Effector memory CD8-positive, alpha-beta T cell (primary cell): ENCODE measurements at regions not wholly inside any gene's neighbourhood (a gene's known extent, or its start where the extent isn't known, plus 50 kb on each side); places are given as distances from the start of the nearest gene placed in this dataset.
"Not testable (repeated sequence)": the region's sequence is repeated elsewhere in the genome, so short reads cannot be mapped to it uniquely, and the experiment has no call there.

Source experiments
- ATAC-seq: fragments of 150-1000 bp; cut with Tn5 transposase; replicated peaks from 2 replicates; pipeline ENCODE4 v1.10.0; 2021; ENCODE audit warnings: mild to moderate bottlenecking, moderate library complexity
- DNase-seq, 3 experiments: peaks; one replicate each; pipeline ENCODE4 v3.0.0; 2021
- H3K27ac Mint-ChIP-seq, 2 donors: one replicate each; pipeline ENCODE4 v1.8.0; 2022; ENCODE audit warnings: mild to moderate bottlenecking in 2 of 2, mixed read lengths in 2 of 2, moderate library complexity in 2 of 2
- H3K27me3 Mint-ChIP-seq, 2 donors: one replicate each; pipeline ENCODE4 v1.8.0; 2022; ENCODE audit warnings: mixed read lengths in 2 of 2
- H3K36me3 Mint-ChIP-seq: one replicate; pipeline ENCODE4 v1.8.0; 2022; ENCODE audit warnings: mild to moderate bottlenecking, moderate library complexity, mixed read lengths; ENCODE audit not compliant: insufficient read depth
- H3K4me1 Mint-ChIP-seq, 2 donors: one replicate each; pipeline ENCODE4 v1.8.0; 2022; ENCODE audit warnings: low read depth in 2 of 2, mixed read lengths in 2 of 2
- H3K4me3 Mint-ChIP-seq, 2 donors: one replicate each; pipeline ENCODE4 v1.8.0; 2022; ENCODE audit warnings: mild to moderate bottlenecking in 2 of 2, mixed read lengths in 2 of 2, moderate library complexity in 2 of 2
- H3K9me3 Mint-ChIP-seq, 2 donors: one replicate each; pipeline ENCODE4 v1.8.0; 2022; ENCODE audit warnings: mixed read lengths in 2 of 2

DNA sequence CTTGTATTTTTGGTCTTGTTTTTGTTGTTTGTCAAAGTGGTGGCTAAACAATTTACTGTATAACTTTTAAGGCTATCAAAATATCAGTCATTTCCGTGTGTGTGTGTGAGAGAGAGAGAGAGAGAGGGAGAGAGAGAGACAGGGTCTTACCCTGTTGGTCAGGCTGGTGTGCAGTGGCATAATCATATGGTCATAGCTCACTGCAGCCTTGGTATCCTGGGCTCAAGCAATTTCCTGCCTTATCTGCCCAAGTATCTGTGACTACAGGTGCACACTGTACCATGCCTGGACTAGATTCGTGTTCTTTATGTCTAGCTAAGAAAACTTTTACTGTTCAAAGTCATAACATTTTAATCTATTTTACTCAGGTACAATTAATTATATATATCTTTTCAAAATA is 313.1 kb upstream of the PUDP start:
- H3K27me3 Mint-ChIP-seq, H3K9me3 Mint-ChIP-seq, H3K4me1 Mint-ChIP-seq, H3K4me3 Mint-ChIP-seq, DNase-seq, H3K27ac Mint-ChIP-seq, ATAC-seq, H3K36me3 Mint-ChIP-seq: not testable (repeated sequence)

DNA sequence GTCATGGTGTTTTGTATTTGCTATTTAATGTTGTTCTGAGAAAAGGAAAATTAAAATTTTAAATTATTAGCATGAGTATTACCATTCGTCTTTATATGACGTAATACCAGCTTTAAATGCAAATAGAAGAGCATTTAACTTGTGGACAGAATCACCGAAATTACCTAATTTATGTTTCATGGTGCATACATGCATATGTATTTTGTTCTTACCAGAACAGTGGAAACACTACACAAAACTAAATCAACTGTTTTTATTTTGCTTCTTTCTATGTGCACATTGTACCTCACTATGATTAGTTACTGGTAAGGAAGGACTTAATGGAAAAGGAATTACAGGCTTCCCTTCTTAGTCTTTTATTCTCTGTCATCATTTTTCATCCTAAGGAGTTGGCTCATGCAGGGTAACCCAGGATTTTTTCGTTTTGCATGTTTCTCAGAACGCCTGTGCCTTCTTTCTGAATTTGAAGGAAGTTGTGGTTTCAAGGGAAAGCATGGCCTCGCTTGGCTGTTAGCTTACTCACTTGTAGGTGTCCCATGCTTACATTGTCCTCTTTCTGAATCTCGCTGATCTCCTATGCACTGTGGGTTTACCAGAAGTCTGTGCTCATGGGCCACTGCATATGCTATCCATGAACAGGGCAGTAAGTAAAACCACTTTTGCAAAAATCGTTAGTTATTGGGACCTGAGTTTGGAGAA is 300.0 kb upstream of the PUDP start:
- Mint-ChIP-seq H3K4me3 (no peak overlapping the region), H3K27ac (no peak overlapping the region), H3K9me3 (no peaks in the 10 kb centered on the region), H3K36me3 (no peaks in the 10 kb centered on the region), H3K4me1 (no peaks in the 10 kb centered on the region), H3K27me3 (no peaks in the 10 kb centered on the region)
- DNase-seq (no peak), ATAC-seq (no peak)

DNA sequence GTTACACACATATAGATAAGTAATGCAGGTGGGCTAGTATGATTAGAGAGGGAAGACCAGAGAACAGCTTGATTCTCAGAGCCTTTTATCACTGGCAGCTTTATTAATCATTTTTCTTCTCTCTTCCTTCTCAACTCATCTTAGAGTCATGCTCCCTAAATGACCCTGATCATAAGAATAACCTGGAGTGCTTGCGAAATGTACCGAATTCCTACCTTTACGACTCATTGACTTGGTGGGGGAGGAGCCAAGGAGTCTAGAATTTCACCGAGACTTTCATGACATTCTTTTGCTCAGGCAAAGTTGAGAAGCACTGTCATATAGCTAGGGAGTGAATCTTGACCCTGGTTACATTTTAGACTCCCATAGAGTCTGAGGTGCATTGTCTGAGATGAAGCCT is 298.9 kb upstream of the PUDP start:
- ATAC-seq (no peak), DNase-seq (no peak)
- Mint-ChIP-seq H3K36me3 (no peaks in the 10 kb centered on the region), H3K4me1 (no peaks in the 10 kb centered on the region), H3K4me3 (no peak overlapping the region), H3K27ac (no peak overlapping the region), H3K9me3 (no peaks in the 10 kb centered on the region), H3K27me3 (no peaks in the 10 kb centered on the region)

DNA sequence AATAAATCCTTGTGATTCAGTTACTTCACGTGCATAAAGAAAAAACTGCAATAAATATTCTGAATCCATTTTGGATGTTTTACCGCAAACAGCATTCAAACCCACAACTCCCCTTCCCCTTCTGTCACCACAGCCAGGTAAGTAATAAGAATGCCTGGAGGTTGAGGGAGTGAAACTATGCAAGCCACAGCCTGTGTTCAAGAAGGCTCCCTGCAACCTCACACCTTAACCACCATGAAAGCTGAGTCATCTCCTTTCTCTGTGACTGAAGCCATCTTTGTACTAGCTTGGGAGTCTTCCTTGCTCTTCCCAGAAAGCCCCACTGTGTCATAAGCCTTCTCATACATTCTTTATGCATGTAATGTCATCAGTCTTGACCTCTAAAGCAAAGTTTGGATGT is 297.0 kb upstream of the PUDP start:
- Mint-ChIP-seq H3K27ac (no peak overlapping the region), H3K36me3 (no peaks in the 10 kb centered on the region), H3K4me1 (no peaks in the 10 kb centered on the region), H3K4me3 (no peak overlapping the region), H3K9me3 (no peaks in the 10 kb centered on the region), H3K27me3 (no peaks in the 10 kb centered on the region)
- no peak for DNase-seq
- ATAC-seq: no peak

DNA sequence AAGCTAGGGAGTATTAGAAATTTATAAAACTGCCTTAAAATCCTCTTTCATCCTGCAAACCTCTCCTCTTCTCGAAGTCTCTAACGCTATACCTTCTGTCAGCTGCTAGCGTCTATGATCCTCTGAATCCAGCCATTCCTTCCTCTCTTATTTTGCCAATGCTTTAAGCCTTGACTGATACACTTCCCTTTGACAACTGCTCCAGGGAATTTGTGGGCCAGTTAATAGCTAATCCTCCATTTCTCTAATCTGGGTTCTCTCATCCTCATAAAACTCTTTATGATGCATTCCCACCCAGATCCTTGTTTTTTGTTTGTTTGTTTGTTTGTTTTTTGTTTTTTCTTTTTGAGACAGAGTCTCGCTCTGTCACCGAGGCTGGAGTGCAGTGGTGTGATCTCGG is 293.6 kb upstream of the PUDP start:
- no peaks in the 10 kb centered on the region for H3K27me3 Mint-ChIP-seq
- ATAC-seq (no peak), DNase-seq (no peak)
- no peak overlapping the region for H3K27ac Mint-ChIP-seq
- no peak overlapping the region for H3K4me3 Mint-ChIP-seq
- no peaks in the 10 kb centered on the region for H3K36me3 Mint-ChIP-seq
- H3K4me1 Mint-ChIP-seq: no peaks in the 10 kb centered on the region
- peaks cover 0 to 2% of the 10 kb centered on the region in 2 donors for H3K9me3 Mint-ChIP-seq

DNA sequence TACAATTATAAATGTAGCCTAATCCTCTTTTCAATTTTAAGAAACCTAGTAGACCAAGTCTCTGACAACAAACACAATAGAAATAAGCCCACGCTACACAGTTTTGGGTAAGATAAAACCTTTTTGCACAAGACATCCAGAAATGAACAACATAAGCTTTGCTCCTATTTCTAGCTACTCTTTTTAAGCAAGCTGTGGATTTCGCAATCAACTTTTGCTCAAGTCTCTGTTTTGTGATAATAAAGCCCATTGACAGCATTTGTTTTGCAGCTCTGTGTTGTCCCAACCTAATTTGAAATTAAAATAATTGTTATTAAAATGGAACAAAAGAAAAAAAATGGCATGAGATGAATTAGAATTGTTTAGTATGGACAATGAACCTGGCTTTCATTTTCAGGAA is 287.9 kb upstream of the PUDP start:
- Mint-ChIP-seq H3K27me3 (no peaks in the 10 kb centered on the region), H3K4me3 (no peak overlapping the region), H3K27ac (no peak overlapping the region), H3K9me3 (peaks cover 4 to 8% of the 10 kb centered on the region in 2 donors), H3K36me3 (no peaks in the 10 kb centered on the region), H3K4me1 (no peaks in the 10 kb centered on the region)
- ATAC-seq: no peak
- no peak for DNase-seq

DNA sequence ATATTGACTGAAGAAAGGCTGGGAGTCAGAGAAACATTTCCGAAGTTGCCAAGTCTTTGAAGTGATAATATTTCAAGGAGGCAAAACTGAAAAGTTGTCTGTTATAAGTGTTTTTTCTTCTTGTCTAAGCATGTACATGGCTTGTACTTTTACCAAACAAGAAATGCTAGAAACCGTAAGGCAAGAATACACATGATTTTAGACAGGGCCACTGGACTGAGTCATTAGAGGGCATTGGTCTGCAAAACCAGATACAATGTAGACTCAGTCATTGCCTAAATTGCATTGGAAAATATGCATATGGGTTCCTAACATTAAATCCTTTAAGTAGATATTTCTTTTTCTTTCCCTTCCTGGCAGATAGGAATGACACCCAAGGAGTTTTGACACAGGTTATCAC is 284.9 kb upstream of the PUDP start:
- Mint-ChIP-seq H3K4me1 (no peaks in the 10 kb centered on the region), H3K4me3 (no peak overlapping the region), H3K27ac (no peak overlapping the region), H3K9me3 (peaks cover 4 to 18% of the 10 kb centered on the region in 2 donors), H3K36me3 (no peaks in the 10 kb centered on the region), H3K27me3 (no peaks in the 10 kb centered on the region)
- DNase-seq (no peak), ATAC-seq (no peak)

DNA sequence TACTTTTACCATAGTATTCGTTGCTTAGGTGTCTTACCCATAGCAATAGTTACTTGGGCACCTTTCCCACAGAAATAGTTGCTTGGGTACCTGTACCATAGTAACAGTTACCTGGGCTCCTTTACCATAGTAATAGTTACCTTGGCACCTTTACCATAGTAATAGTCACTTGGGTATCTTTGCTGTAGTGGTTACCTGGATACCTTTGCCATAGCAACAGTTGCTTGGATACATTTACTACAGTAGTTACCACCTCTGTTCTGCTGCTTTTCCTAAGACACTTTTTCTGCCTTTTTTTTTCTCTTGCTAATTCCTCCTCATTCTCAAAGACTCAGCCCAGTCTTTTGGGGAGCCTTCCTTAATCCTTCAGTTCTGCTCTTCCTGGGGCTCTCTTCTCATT is 272.8 kb upstream of the PUDP start:
- ATAC-seq: no peak
- H3K36me3 Mint-ChIP-seq: no peaks in the 10 kb centered on the region

DNA sequence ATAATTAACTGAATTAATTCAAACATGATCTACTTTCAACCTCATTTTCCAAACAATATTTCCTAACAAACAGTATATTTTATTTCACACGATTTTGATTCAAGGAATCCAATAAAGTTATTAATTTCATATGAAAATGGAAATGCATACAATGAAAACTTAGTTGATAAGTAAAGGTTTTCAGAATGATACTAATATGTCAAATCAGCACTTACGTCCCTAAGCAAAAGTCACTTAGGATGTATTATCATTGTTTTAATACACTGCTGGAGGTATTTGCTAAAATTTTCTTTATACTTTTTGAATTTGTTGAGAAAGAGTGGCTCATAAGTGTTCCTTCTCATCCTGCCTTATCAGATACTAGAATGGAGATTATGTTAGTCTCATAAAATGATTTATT is 266.8 kb upstream of the PUDP start:
- H3K9me3 Mint-ChIP-seq: no peaks in the 10 kb centered on the region
- H3K4me3 Mint-ChIP-seq: no peak overlapping the region
- ATAC-seq: no peak
- H3K27me3 Mint-ChIP-seq: no peaks in the 10 kb centered on the region
- no peak for DNase-seq
- no peaks in the 10 kb centered on the region for H3K4me1 Mint-ChIP-seq
- no peaks in the 10 kb centered on the region for H3K36me3 Mint-ChIP-seq
- no peak overlapping the region for H3K27ac Mint-ChIP-seq

More for the DNA sequence above, 272.8 kb upstream of the PUDP start:
- Mint-ChIP-seq H3K4me1 (no peaks in the 10 kb centered on the region), H3K4me3 (no peak overlapping the region), H3K27ac (no peak overlapping the region), H3K27me3 (no peaks in the 10 kb centered on the region), H3K9me3 (peaks cover 0 to 2% of the 10 kb centered on the region in 2 donors)
- no peak for DNase-seq

DNA sequence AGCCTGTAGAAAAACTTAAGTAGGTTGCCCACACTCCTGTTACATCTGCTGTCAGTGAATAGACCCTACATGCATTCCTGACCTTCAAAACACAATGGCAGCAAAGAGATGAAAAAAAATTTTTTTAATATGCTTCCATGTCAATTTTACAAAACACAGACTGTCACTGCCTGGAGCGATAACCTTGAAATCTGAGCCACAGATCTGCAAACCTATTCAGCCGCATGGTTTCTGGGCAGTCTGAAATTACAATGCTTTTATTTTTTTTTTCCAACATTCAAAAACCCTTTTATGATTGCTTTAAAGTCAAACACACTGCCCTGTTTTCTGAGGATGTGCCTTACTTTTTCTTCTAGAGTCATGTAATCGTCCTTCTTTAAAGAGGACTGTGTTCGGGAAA is 264.9 kb upstream of the PUDP start:
- Mint-ChIP-seq H3K4me1 (no peaks in the 10 kb centered on the region), H3K27ac (no peak overlapping the region), H3K4me3 (no peak overlapping the region), H3K36me3 (no peaks in the 10 kb centered on the region), H3K27me3 (no peaks in the 10 kb centered on the region), H3K9me3 (no peaks in the 10 kb centered on the region)
- ATAC-seq (no peak), DNase-seq (no peak)

DNA sequence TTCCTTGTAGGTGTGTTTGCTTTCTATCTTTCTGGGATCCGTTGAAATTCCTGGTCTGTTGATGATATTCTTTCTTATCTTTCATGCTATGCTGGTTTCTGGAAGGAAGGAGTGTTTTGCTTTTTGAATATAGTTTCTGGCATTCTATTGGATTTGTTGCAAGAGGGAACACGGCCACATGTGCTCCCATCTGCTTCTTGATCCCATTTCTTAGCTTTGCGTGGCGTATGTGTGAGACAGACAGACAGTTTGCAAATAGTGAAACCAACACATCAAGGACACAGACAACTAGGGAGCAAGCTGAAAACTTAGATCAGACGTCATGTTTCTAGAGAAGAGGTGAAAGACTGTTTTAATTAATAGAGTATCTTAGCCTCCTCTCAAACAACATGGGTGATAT is 261.9 kb upstream of the PUDP start:
- H3K36me3 Mint-ChIP-seq: no peaks in the 10 kb centered on the region
- no peaks in the 10 kb centered on the region for H3K4me1 Mint-ChIP-seq
- no peak overlapping the region for H3K27ac Mint-ChIP-seq
- no peak overlapping the region for H3K4me3 Mint-ChIP-seq
- H3K9me3 Mint-ChIP-seq: peaks cover 0 to 7% of the 10 kb centered on the region in 2 donors
- DNase-seq (no peak), ATAC-seq (no peak)
- H3K27me3 Mint-ChIP-seq: no peaks in the 10 kb centered on the region

DNA sequence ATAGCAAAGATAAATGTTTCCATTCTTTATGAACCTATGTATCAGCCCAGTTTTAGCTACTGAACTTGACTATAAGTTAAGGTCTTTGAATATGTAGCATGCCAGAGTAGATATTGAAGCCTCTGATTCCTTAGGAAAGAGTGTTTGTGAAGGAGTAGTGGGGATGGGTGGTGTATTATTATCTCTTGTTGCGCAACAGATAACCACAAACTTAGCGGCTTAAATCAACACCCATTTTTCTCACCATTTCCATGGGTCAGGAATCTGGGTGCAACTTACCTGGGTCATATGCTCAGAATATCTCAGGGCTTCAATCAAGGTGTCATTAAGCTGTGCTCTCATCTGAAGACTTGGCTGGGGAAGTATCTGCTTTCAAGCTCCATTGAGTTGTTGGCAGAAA is 251.4 kb upstream of the PUDP start:
- Mint-ChIP-seq H3K4me1 (no peaks in the 10 kb centered on the region), H3K36me3 (no peaks in the 10 kb centered on the region), H3K27ac (no peak overlapping the region), H3K9me3 (peaks cover 0 to 1% of the 10 kb centered on the region in 2 donors), H3K27me3 (no peaks in the 10 kb centered on the region), H3K4me3 (no peak overlapping the region)
- DNase-seq (no peak), ATAC-seq (no peak)

DNA sequence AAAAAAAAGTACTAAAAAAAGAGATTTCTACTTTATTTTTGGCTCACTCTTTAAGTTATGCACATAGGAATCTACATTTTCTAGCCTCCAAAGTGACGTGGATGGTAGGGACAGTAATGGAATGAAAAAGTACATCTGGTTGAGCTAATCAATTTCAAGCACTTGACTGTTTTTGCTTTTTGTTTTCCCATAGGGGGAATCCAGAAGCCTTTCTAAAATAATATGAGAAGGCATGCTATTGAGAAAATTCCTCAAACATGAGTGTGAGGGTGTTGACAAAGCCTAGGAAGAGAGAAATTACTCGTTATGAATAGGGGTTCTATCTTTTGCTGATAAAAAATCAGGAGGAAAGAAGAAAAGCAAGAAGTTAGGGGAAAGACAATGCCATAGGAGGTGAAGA is 242.5 kb upstream of the PUDP start:
- ATAC-seq: no peak
- DNase-seq: no peak
- H3K27me3 Mint-ChIP-seq: no peaks in the 10 kb centered on the region
- H3K4me3 Mint-ChIP-seq: no peak overlapping the region
- no peaks in the 10 kb centered on the region for H3K4me1 Mint-ChIP-seq
- no peak overlapping the region for H3K27ac Mint-ChIP-seq
- H3K36me3 Mint-ChIP-seq: no peaks in the 10 kb centered on the region
- no peaks in the 10 kb centered on the region for H3K9me3 Mint-ChIP-seq

DNA sequence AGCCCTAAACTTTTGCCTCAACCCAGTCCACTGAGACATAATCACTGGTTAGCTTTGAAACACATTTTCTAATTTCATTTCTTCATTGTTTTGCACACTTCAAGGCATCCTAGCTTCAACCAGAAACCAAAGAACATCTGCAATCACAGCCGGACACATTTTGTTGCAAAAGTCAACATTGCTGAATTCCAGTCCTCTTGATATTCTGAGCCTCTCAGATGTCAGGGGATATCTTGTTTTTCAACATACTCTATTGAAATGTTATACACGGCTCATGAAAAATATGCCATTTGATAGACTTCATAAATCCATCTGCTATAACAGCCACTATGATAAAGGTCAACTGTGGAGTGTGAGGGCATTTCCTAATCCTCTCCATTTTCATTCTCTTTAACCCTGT is 241.6 kb upstream of the PUDP start:
- no peak overlapping the region for H3K4me3 Mint-ChIP-seq
- no peaks in the 10 kb centered on the region for H3K9me3 Mint-ChIP-seq
- ATAC-seq (no peak), DNase-seq (no peak)
- H3K27ac Mint-ChIP-seq: no peak overlapping the region
- H3K27me3 Mint-ChIP-seq: no peaks in the 10 kb centered on the region
- H3K36me3 Mint-ChIP-seq: no peaks in the 10 kb centered on the region
- H3K4me1 Mint-ChIP-seq: no peaks in the 10 kb centered on the region

DNA sequence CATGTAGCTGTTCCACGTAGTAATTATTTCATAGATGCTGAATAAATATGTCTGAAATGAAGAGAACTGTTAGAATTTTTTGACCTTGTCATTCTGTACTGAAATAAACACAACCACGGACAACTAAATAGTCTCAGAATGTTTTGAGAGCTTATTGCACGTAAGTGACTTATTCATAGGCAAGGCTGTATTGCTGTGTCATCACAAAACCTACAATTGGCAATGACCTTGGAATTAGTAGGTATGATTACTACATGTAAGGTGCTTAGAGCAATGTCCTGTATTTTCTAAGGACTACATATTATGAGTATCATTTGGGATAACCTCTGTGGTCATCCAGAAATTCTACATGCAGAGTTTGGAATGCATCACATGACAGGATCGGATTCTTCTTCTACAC is 237.2 kb upstream of the PUDP start:
- no peak overlapping the region for H3K27ac Mint-ChIP-seq
- ATAC-seq: no peak

More for the DNA sequence above, 237.2 kb upstream of the PUDP start:
- no peak overlapping the region for H3K4me3 Mint-ChIP-seq
- H3K27me3 Mint-ChIP-seq: no peaks in the 10 kb centered on the region
- no peaks in the 10 kb centered on the region for H3K36me3 Mint-ChIP-seq
- no peaks in the 10 kb centered on the region for H3K4me1 Mint-ChIP-seq
- DNase-seq: no peak
- no peaks in the 10 kb centered on the region for H3K9me3 Mint-ChIP-seq
